HG02759 (cell line): ENCODE measurements at regions not wholly inside any gene's neighbourhood (a gene's known extent, or its start where the extent isn't known, plus 50 kb on each side); places are given as distances from the start of the nearest gene placed in this dataset.
"Not testable (repeated sequence)": the region's sequence is repeated elsewhere in the genome, so short reads cannot be mapped to it uniquely, and the experiment has no call there.

Experiments used
- ATAC-seq: cut with Tn5 transposase; IDR thresholded peaks from one replicate; pipeline ENCODE4 v1.9.1; 2021; ENCODE audit warnings: mild to moderate bottlenecking, moderate library complexity; ENCODE audit not compliant: unreplicated experiment

- no peak for ATAC-seq
Measured at GRCh38 chr10:8278099-8278498, 223.6 kb downstream of the GATA3 start.

DNA sequence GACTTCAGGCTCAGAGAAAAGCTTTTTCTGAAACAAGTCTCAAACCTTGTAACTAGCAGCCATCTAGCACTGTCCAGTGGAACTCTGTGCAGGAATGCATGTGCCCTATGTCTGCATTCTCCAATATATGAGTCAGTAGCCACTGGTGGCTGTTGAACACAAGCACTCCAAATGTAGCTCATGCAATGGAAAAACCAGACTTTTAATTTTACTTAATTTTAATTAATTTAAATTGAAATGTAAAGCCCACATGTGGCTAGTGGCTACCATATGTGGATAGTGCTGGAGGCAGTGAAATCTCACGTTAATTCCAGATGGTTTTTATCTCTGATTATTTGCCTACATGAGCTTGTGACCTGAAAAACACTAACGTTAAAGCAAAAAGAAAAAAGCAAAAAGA lies 225.1 kb downstream of the GATA3 start:
- no peak for ATAC-seq

- ATAC-seq, result no peak
Measured at GRCh38 chr10:8280946-8281345, 226.5 kb downstream of the GATA3 start.

DNA sequence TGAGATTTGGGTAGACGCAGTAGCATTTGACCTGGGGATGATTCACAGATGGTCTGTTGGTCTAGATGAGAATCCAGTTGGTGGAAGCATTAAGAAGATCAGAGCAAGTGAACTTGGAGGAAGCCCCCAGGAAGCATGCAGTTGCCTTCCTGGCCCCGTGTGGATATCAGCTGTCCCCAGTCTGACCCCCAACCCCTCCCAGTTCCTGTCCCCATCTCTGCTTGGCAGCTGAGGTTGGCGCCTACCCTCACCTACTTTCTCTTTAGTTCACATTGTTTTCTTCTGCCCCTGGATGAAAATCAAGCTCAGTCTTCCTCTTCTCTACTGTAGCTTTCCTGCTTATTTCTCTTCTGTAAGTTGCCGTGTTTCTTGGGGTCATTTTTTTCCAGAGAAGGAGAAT lies 227.9 kb downstream of the GATA3 start:
- no peak for ATAC-seq

- no peak for ATAC-seq
Measured at GRCh38 chr10:8283166-8283905, 228.8 kb downstream of the GATA3 start.

DNA sequence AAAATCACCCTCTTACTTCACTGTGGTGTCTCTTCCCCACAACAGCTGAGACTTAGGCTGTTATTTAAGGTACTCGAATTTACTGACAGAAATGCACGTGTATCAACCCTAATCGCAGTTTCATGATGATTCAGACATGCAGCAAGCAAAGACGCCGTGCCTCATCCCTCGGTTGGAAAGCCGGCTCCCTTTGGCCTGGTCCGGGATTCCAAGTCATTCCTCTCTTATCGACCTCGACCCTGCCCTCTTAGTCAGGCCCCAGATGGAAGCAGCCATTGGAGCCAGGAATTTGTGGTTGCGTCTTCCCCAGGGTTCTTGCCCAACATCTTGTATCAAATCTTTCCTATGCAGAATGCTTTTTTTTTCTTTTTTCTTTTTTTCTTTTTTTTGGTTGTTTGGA lies 229.5 kb downstream of the GATA3 start:
- no peak for ATAC-seq

DNA sequence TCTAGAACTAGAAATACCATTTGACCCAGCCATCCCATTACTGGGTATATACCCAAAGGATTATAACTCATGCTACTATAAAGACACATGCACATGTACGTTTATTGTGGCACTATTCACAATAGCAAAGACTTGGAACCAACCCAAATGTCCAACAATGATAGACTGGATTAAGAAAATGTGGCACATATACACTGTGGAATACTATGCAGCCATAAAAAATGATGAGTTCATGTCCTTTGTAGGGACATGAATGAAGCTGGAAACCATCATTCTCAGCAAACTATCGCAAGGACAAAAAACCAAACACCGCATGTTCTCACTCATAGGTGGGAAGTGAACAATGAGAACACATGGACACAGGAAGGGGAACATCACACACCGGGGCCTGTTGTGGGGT lies 231.5 kb downstream of the GATA3 start:
- not testable (repeated sequence) for ATAC-seq

- no peak for ATAC-seq
Measured at GRCh38 chr10:8288600-8288999, 234.1 kb downstream of the GATA3 start.

DNA sequence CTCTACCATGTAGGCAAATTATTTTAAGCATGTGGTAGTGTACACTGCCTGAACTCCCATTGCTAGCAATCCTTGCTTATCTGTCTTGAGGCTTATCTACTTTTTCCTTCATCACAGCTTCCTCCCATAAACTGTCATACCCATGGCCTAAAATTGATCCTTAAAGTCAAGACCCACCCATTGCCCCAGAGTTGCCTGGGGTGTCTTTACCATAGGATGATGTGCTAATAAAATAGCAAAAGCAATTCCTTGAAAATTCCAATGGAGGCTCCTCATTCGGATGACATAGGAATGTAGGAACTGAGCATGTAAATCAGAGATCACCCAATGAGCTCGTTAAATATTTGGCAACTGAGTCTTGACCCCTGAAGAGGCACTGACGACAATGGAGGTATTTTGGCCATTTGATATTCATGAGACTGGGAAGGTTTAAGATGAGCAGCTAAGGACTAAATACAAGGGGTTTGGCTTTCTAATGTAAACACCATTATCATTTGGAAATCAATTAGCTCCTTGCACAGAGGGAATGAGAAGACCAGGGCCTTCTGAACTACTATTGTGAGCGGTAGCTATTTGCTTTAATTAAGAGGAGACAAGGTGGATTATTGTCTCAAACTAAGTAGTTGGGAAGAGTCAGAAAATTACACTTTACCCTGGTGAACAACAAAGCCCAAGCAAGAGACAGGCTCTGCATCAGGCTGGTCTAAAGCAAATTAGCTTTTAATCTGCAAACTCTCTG lies 234.9 kb downstream of the GATA3 start:
- ATAC-seq, result no peak

GRCh38 chr10:8294779-8295178 lies 240.3 kb downstream of the GATA3 start:
- no peak for ATAC-seq

DNA sequence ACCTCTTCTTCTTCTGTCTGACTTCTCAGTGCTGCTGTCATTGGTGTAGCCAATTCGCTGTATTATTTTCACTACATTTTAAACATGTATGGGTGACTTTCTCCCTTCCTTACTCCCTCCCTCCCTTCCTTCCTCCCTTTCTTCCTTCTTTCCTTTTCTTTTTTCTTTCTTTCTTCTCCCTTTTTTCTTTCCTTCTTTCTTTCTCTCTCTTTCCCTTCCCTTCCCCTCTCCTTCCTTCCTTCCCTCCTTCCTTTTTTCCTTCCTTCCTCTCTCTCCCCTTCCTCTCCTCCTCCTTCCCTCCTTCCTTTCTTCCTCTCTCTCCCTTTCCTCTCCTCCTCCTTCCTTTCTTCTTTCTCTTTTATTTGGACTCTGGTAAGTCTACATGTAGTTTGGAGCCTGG lies 240.8 kb downstream of the GATA3 start:
- ATAC-seq, result no peak

GRCh38 chr10:8296090-8296733 lies 241.7 kb downstream of the GATA3 start:
- no peak for ATAC-seq

DNA sequence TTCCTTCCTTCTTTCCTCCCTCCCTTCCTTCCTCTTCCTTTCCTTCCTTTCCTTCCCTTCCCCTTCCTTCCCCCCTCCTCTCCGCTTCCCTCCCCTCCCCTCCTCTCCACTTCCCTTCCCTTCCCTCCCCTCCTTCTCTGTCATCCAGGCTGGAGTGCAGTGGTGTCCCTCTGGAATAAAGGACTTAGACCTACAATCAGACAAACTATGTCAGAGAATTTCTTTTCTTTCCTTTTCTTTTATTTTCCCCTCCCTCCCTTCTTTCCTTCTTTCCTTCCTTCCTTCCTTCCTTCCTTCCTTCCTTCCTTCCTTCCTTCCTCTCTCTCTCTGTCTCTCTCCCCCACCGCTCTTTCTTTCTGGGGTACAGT lies 242.2 kb downstream of the GATA3 start:
- no peak for ATAC-seq

DNA sequence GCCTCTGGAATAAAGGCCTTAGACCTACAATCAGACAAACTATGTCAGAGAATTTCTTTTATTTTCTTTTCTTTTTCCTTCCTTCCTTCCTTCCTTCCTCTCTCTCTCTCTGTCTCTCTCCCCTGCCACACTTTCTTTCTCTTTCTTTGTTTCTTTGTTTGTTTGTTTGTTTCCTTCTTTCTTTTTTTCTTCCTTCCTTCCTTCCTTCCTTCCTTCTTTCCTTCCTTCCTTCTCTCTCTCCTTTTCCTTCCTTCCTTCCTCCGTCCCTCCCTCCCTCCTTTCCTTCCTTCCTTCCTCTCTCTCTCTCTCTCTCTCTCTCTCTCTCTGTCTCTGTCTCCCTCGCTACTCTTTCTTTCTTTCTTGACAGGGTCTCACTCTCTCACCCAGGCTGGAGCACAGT lies 242.6 kb downstream of the GATA3 start:
- no peak for ATAC-seq

- no peak for ATAC-seq
Measured at GRCh38 chr10:8297959-8298358, 243.5 kb downstream of the GATA3 start.

GRCh38 chr10:8298896-8299570 lies 244.5 kb downstream of the GATA3 start:
- no peak for ATAC-seq

GRCh38 chr10:8300925-8301324 lies 246.4 kb downstream of the GATA3 start:
- ATAC-seq, result no peak

DNA sequence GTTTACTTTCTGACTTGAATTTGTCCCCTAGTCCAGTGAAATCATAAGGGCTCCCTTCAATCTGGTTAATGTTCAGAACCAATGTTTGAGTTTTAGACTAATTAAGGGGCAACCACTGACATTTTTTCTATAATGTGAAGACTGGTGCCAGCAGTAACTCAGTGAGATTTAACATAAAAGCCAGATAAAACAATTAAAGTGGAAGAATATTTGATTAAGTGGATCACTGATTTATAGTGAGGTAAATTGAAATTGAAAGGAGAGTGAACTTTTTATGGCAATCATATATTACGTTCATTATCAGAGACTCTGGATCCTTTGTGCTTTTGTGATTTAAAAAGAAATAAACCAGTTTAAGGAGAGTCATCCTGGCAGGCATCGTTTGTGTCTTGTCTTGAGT lies 246.8 kb downstream of the GATA3 start:
- ATAC-seq, result no peak

- no peak for ATAC-seq
Measured at GRCh38 chr10:8301831-8302230, 247.3 kb downstream of the GATA3 start.

DNA sequence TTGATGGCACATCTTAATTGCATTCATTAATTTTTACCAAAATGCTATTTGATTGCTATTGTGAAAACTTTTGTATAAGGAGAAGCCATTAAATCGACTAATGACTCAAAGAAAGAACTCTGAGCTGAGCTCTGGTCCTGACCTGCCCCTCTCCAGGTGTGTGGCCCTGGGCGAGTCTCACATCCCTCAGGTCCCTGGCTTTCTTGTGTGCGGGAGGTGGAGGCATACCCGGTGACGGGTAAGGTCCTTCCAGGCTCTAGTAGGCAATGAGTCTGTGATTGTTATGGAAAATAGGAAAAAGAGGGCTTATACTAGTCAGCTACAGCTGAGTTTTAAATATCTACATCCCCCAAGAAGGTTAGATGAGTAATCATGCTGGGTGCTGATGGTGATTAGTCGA lies 248.1 kb downstream of the GATA3 start:
- ATAC-seq, result no peak

- ATAC-seq, result no peak
Measured at GRCh38 chr10:8304861-8305260, 250.4 kb downstream of the GATA3 start.
